HL-60 (cell line): ENCODE measurements at regions not wholly inside any gene's neighbourhood (a gene's known extent, or its start where the extent isn't known, plus 50 kb on each side); places are given as distances from the start of the nearest gene placed in this dataset.

Source experiments
- CTCF ChIP-seq: IDR thresholded peaks from one replicate; pipeline ENCODE4 v1.5.1; 2011; ENCODE audit warnings: low read length, control low read depth, inconsistent platforms; ENCODE audit not compliant: insufficient read depth
- GABPA ChIP-seq: IDR thresholded peaks from 2 replicates; pipeline ENCODE4 v1.6.1; 2012; ENCODE audit warnings: low read depth
- POLR2AphosphoS5 ChIP-seq: IDR thresholded peaks from 2 replicates; pipeline ENCODE4 v1.6.1; 2012; ENCODE audit warnings: low read depth
- REST ChIP-seq: IDR thresholded peaks from 2 replicates; pipeline ENCODE4 v1.6.1; 2012; ENCODE audit warnings: low read depth; ENCODE audit not compliant: insufficient replicate concordance
- SPI1 ChIP-seq: IDR thresholded peaks from 2 replicates; pipeline ENCODE4 v1.6.1; 2012; ENCODE audit warnings: low read depth, mild to moderate bottlenecking, borderline replicate concordance

- no peak for TF ChIP-seq CTCF
- no peak for TF ChIP-seq REST
- TF ChIP-seq GABPA: no peak
- TF ChIP-seq POLR2AphosphoS5: no peak
- no peak for TF ChIP-seq SPI1
Observed at GRCh38 chr3:127492426-127492825, 98.1 kb downstream of the TPRA1 start.
